GM21515 (cell line): ENCODE measurements at regions not wholly inside any gene's neighbourhood (a gene's known extent, or its start where the extent isn't known, plus 50 kb on each side); places are given as distances from the start of the nearest gene placed in this dataset.

Experiments
- ATAC-seq: cut with Tn5 transposase; IDR thresholded peaks from one replicate; pipeline ENCODE4 v1.9.1; 2021; ENCODE audit not compliant: unreplicated experiment

- no peak for ATAC-seq
Measured at GRCh38 chr4:180710628-180711337, 1532.4 kb upstream of the TENM3 start.

- no peak for ATAC-seq
Measured at GRCh38 chr4:180717451-180718033, 1525.7 kb upstream of the TENM3 start.

- ATAC-seq: no peak
Measured at GRCh38 chr4:180721356-180721755, 1521.8 kb upstream of the TENM3 start.

- no peak for ATAC-seq
Measured at GRCh38 chr4:180726611-180727010, 1516.6 kb upstream of the TENM3 start.

- ATAC-seq: no peak
Measured at GRCh38 chr4:180727478-180727877, 1515.7 kb upstream of the TENM3 start.

- ATAC-seq: no peak
Measured at GRCh38 chr4:180734753-180735432, 1508.3 kb upstream of the TENM3 start.

- ATAC-seq: no peak
Measured at GRCh38 chr4:180741703-180742102, 1501.5 kb upstream of the TENM3 start.

GRCh38 chr4:180745019-180745418 is 1498.2 kb upstream of the TENM3 start:
- ATAC-seq: no peak

GRCh38 chr4:180751009-180751408 is 1492.2 kb upstream of the TENM3 start:
- no peak for ATAC-seq

GRCh38 chr4:180757927-180758326 is 1485.3 kb upstream of the TENM3 start:
- no peak for ATAC-seq

GRCh38 chr4:180766045-180766444 is 1477.2 kb upstream of the TENM3 start:
- ATAC-seq: no peak

GRCh38 chr4:180766944-180767729 is 1476.1 kb upstream of the TENM3 start:
- no peak for ATAC-seq

- ATAC-seq: no peak
Measured at GRCh38 chr4:180768610-180769009, 1474.6 kb upstream of the TENM3 start.

- no peak for ATAC-seq
Measured at GRCh38 chr4:180769791-180770190, 1473.4 kb upstream of the TENM3 start.

GRCh38 chr4:180770265-180770664 is 1472.9 kb upstream of the TENM3 start:
- ATAC-seq: no peak

GRCh38 chr4:180784940-180785339 is 1458.3 kb upstream of the TENM3 start:
- no peak for ATAC-seq

- no peak for ATAC-seq
Measured at GRCh38 chr4:180788729-180789128, 1454.5 kb upstream of the TENM3 start.

- ATAC-seq: no peak
Measured at GRCh38 chr4:180789929-180790328, 1453.3 kb upstream of the TENM3 start.

GRCh38 chr4:180790471-180790870 is 1452.7 kb upstream of the TENM3 start:
- no peak for ATAC-seq

- ATAC-seq: no peak
Measured at GRCh38 chr4:180792541-180792940, 1450.7 kb upstream of the TENM3 start.

- no peak for ATAC-seq
Measured at GRCh38 chr4:180794333-180794732, 1448.9 kb upstream of the TENM3 start.
